HG03196 (cell line): ENCODE measurements at regions not wholly inside any gene's neighbourhood (a gene's known extent, or its start where the extent isn't known, plus 50 kb on each side); places are given as distances from the start of the nearest gene placed in this dataset.

Experiments
- ATAC-seq: cut with Tn5 transposase; IDR thresholded peaks from one replicate; pipeline ENCODE4 v1.9.1; 2021; ENCODE audit not compliant: unreplicated experiment

DNA sequence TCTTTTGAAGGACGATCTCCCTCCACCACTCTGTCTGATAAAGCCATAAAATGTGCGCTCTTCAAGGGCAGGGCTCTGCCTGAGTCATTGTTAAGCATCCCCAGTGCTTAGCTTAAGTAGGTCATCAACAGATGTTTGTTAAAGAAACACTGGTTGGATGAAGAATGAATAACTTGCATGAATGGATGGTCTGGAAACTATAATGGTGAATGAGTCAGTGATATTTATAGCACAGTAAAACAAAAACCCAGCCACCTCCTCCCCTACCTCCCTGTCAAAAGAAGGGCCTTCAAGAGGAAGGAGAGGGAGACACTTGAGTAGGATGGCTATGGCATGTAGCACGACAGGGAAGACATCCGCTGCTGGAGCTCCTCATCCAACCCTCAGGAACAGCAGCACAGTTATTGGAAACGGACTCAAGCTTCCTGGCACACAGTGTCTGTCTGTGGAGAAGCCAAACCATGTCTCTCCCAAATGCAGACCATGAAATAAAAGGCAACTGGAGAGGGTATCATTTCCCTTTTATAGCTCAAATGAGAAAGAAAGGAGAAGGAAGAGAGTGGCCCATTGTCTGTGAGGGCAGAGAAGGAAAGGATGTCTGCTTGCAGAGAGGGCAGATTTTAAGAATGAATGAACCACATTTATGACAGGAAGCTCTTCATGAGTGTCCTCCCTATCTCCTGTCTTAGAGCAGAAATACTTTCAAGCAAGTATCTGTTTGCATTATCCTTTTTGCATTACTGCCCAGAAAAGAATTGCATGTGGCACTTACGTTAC, 183.5 kb upstream of the UBL3 start:
- ATAC-seq, result no peak

DNA sequence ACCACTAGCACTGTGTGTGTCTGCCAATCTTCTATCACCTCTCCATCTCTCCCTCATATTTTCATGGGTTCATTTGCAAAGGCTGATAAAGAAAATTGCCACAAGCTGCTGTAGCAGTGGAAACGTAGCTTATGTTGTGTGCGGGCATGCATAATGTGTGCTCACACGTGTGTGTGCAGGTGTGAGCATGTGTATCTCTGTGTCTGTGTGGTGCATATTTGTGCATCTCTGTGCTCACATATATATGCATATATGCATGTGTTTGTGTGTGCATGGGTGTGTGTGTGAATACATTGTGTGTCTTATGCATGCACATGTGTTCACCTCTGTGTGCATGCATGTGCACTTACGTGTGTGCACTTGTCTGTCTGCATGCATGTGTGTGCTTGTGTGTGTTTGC, 181.8 kb upstream of the UBL3 start:
- ATAC-seq, result no peak

DNA sequence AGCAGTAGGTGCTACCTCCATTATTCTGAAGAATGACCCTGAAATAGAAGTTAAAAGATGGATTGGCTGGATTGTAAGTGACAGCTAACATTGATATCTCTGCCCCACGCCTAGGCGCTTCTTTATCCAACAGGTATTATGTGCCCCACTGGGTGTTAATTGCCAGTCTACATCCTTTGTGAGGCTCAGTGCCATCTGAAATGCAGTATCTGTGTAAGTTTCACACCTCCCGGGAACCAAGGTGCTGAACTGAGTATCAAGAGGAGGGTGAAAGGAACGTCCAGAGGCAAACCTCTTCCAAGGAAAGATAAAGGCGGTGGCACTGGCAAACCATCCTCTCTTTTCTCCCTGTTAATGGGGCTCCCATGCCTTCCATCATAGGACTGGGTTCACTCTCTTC, 181.1 kb upstream of the UBL3 start:
- no peak for ATAC-seq

DNA sequence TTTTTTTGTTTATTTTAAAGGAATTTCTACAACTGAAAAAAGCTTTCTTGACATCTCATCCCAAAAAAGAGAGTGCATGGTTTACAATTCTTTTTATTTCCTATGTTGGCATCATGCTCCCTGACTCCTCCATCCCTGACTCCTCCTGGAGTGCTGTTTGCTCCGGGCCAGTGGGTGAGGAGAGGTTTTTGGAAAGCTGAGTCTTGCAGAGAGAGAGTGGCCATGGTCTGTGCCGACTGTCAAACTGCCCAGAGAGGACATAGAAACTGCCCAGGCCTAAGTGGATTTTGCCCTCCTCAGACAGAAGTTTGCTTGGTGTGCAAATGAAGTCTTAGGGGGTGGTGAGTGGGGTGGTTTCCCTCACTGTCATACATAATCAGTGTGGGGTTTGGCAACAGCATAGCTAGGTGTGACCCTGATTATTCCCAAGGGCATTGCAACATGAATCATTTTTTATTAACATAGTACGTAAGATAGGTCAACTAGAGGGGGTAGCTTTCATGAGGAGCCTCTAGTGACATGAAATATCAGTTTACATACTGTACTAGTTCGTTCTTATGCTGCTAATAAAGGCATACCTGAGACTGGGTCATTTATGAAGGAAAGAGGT, 179.8 kb upstream of the UBL3 start:
- ATAC-seq, result no peak

DNA sequence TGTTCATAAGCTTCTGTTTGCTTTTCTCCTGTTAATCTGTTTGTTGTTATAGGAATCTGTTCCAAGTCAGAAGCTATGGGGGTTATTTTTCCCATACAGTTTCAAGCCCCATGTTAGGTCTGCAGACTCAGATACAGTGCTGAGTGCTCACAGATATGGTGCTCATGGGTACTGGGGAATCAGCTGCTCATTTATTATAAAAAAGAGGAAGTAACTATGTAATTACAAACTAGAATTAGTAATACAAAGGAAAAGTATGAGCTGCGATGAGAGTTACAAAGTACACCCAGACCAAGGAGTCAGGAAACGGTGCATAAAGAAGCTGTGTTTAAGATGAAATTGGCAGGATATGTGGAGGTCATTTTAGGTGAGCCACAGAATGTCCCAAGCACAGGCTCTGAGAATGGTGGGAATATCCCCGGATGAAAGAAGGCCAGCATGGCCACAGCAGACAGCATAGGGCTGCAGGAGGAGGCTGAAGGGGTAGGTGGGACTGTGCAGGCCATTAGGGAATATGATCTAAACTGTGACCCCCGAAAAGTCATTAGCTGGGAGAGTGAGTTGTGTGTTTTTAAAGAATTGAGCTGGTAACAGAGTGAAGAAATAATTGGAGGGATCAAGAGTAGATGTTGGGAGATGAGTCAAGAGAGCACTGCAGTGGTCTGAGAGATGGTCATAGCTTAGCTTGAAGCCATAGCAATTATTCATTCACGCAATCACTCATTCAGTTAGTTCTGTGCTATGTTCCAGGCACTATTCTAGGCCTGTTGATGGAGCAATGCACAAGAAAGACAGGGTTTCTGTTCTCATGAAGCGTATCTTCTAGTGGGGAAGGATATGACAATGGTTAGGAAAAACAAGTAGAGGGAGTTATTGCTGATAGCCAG, 177.4 kb upstream of the UBL3 start:
- ATAC-seq, result no peak

DNA sequence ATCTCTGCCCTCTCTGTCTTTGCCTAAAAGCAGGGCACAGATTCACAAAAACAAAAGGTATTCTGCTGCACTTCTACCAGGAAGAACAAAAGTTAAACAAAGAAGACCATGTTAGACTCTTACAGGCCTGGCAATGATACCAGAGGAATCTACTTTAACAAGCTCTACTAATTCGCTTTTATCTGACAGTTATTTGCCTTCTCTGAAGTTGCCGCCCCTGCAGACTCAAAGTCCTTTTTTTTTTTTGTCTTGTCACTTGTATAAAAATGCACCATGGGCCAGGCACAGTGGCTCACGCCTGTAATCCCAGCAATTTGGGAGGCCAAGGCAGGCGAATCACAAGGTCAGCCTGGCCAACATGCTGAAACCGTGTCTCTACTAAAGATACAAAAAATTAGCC, 176.5 kb upstream of the UBL3 start:
- ATAC-seq, result no peak

DNA sequence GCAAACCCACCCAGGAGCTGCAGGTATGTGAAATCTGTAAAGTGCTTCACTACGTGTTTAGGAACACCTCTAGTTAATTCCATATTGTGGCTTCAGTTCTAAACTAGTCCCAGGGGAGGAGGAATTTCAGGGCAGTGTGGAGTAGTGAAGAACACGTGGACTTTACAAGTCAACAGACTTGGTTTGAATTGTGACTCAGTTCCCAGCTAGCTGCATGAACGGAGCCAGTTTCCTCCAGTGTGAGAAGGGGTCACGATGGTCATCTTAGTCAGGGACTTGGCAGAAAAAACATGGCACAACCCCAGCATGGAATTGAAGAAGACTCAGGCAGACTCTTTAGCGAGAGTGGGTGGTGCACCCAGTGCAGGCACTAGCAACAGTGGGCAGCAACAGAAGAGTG, 175.7 kb upstream of the UBL3 start:
- no peak for ATAC-seq

DNA sequence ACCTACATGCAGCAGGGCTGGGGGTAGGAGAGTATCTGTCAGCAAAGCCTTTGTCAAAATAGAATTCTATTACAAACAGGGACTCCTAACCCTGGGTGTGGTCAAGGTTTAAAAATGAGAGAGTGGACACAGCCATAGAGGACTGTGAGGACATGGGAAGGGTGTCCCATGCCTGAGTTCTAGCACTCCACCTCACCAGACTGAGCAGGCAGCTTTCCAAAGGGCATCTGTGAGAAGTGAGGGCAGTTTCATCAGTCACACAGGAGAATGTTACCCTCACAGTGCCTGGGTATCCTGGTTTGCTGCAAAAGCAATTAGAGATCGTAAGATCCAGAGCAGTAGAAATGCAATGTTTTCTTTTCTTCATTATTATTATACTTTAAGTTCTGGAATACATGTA, 174.9 kb upstream of the UBL3 start:
- no peak for ATAC-seq

DNA sequence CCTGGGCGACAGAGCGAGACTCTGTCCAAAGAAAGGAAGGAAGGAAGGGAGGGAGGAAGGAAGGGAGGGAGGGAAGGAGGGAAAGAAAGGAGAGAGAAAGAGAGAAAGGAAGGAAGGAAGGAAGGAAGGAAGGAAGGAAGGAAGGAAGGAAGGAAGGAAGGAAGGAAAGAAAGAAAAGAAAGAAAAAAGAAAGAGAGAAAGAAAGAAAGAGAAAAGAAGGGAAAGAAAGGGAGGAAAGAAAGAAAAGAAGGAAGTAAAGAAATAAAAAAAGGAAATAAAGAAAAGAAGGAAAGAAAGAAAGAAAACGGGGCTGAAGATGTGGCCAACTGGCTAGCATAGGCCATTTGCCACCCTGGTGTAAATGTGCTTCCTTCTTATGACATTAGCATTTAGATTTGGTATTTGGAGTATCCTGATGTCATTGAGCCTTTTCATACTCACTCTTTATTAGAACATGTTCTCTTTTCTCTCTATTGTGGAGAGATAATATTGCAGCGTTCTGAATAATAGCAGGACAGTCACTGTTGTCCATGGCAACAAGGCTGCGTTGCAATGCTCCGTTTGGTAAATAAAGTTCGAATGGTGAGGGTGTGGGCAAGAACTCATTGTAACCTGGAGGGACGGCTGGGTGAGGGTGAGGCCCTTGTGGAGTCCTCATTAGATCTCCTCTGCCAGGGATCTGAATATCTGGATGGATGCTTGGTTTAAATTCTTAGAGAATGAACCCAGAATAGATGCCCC, 173.9 kb upstream of the UBL3 start:
- ATAC-seq, result no peak

DNA sequence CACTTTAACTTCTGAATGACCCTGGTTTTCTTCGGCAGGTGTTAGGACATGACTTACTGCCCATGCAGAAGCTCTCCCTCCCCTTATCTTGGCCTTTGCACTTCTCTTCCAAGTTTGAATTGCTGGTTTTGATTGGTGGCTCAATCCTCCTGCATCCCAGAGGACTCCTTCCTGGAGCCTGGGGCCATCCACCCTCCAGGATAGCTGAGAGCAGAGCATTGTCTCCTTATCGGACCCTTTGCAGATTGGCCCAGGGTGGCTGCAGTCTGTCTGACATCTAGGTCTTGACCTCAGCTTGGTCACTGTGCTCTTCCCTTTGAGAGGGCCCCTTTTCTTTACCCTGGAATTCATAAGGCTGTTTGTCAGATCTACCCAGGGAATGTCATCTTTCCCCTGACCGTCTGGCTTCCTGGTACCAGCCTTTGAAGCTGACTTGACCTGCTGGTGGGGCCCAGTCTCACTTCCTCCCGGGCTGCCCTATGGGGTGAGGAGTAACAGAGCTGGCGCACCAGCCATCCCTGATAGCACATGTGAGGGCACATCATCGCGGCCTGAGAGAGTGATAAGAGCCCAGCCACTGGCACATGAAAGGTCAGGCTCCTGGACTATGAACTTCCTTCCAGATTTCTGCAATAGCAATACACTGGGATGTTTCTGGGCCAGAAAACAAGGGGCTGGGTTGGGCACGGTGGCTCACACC, 172.9 kb upstream of the UBL3 start:
- ATAC-seq, result no peak

DNA sequence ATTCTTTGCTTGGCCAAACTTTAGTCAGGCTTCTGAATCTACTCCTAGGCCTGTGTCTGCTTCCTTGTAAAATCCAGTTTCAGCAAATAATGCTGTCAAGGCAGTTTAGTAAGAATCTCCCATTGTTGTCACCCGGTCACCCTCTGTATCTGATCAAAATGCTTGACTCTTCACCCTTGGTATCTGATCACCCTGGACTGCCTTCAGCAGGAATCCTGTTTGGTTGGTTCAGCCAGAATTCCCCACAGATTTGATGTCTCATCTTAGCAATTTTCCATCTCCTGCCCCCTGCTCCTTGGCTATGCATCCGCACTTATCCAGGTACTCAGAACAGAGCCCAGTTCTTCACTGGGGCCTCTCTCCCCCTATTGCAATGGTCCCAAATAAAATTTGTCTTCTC, 172.4 kb upstream of the UBL3 start:
- ATAC-seq, result no peak

DNA sequence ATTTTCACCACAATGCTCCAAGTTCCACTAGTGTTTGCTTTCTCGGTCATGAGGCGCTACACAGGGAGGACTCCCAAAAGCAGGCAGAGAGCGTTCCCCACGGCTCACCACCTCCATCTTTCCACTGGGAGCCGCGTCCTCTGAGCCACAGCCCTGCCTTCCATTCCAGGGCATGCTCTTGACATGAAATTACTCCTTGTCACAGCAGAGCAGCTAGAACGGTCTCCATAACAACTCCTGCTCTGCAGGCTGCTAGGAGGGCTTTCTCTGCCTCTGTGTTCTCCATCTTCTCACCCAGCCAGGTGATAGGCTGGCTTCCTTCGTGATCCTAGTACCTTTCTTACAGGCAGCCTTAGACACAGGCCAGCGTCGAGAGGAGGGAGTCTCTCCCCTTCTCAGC, 171.8 kb upstream of the UBL3 start:
- no peak for ATAC-seq

DNA sequence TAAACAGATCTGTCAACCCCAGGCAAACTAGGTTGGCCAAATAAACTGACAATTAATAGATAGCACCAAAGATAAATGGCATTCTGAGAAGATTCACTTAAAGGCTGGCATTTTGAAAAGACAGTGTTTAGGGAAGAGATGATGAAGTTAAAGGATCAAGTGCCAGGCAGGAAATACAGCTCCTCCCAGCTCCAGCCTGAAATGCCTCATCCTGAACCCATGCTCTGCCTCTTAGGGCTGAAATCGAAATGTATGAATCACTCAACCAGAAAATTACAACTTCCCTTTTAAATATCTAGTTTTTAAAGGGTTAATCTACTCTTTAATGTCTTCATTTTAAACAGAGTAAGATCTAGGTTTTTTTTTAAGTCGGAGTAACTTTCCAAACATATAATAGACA, 171.2 kb upstream of the UBL3 start:
- ATAC-seq, result no peak

DNA sequence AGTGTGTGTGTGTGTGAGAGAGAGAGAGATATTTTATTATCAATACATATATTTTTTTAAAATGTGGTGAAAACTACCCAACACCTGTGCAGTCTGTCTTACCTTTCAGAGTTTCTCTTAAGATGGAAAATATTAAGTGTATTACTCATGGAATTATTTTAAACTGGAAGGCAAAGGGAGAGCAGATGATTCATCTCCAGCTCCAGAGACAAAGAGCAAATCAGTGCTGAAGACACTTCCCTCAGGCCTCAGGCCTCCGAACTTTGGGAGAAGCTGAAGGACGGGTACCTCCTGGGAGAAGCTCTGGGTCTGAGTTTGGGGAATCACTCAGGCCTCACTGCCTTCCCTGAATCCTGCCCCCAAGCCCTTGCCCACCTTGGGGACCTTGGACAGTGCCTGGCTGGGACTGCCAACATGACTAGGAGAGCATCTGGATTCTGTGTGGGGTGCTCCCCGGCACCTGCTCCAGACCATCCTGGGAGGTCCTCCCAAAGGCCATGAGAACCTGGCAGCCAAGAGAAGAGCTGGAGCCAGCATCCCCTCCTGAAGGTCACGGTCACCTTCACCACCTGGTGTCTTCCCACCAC, 170.4 kb upstream of the UBL3 start:
- no peak for ATAC-seq

DNA sequence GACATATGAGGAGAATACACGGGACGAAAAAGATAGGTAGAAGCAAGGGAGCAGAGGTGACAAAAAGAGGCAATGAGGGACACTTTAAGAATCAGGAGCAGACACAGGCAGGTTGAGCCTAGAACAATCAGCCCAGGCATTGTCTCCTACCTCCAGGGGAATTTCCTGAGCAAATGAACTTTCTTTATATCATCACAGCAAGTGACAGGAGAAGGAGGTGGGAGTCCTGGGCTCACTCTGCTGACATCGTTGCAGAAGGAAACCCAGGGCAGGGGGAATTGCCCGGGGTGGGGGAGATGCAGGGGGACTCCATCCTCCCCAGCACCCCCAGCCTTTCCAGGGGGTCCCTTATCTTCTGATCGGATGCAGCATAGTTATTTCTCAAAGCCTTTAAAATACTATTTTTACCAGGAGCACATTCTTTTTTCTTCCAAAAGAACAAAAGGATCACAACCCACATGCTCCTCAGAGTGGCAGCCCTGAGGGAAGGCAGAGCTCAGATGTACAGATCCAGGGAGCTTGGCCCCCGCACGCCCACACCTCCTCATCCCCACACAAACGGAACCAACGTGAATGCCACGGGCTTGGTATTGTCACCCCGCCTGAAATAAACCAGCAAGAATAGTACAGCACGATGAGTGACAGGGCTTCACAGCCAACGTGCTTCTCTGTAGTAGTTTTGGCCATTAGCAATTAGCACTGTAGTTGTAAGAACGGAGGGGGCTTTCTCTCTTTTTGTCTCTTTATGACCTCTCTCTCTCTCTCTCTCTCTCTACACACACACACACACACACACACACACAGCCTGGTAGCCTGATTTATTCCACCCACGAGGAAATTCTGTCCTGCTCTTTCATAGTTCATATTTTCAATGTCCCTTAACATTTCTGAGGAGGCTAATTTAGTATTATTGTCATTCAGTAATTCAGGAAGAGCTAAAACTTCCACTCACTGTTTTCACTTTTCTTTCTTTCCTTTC, 169.5 kb upstream of the UBL3 start:
- ATAC-seq, result no peak

DNA sequence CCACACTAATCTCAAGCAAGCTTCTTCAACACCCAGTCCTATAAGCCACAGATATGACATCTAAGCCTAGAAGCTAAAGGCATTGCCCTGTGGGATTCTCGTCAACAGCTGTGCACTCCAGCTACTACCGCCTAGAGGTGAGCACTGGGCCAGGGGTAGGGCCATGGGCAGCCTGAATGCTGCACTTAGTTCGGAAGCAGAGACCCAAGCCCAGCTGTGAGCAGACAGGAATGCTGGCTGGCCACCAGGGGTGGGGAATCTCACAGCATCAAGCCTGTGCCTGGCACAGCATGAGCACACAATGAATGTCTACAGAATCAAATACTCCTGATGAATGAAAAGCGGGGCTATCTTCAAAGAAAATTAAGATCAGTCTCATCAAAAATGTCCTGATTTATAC, 167.5 kb upstream of the UBL3 start:
- ATAC-seq, result no peak

DNA sequence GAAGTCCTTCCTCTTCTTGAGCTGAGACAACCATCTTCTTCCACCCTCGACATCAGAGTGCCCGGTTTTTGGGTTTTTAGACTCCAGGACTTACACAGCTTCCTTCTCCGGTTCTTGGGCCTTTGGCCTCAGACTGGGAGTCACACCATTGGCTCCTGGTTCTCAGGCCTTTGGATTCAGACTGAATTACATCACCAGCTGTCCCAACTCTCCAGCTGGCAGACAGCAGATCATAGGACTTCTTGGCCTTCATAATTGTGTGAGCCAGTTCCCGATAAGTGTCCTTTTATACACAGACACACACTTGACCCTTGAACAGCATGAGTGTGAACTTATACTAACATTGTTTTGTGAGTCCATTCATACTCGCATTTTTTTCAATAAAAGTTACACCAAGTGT, 166.0 kb upstream of the UBL3 start:
- ATAC-seq, result no peak

DNA sequence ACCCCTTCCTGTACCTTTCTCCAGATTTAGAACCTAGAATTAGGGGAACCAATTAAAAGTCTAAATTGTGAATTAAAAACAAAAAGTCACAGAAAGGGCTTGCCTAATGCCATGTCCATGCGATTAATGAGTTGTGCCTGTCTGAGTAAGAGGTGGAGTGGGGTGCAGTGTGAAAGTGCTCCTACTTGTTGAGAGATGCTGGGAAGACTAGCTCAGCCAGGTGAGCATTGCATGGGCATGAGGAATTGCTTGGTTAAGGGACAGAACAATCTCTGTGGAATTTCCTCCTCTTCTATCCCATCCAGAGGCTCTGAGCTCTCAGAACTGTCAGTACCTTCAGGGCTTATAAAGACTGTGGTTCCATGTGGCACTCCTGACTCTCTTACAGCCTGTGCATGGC, 159.0 kb upstream of the UBL3 start:
- no peak for ATAC-seq

DNA sequence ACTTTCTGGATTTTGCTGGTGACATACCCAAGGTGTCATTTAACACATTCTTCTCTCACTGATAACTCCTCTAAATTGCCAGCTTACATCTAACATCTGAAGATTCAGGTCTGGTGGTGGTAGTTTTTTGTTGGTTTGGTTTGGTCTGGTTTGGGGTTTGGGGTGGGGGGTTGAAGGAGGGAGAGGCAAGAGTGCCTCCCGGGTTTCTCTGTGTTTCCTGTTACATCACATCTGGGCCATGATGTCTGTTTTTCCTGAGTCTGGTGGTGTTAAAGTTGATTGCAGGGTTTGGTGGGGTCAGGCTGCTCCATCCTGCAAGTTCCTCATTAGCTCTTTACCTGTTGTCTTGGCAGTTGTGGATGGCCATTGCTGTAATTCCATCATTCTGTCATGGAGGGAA, 155.8 kb upstream of the UBL3 start:
- no peak for ATAC-seq
